Panc1 (cell line): ENCODE measurements at regions not wholly inside any gene's neighbourhood (a gene's known extent, or its start where the extent isn't known, plus 50 kb on each side); places are given as distances from the start of the nearest gene placed in this dataset.

Source experiments
- ATAC-seq: fragments of 200-7000 bp; cut with Tn5 transposase; 2 replicates; pipeline ENCODE4 v1.9.1; 2020; ENCODE audit warnings: mild to moderate bottlenecking, moderate library complexity
- BruUV-seq: library from RNA; stranded (reverse); fragments of 400-500 nt; replicated peaks from 2 replicates; lab custom pipeline; 2021; lab: Mats Ljungman, UMichigan
- CTCF ChIA-PET: fragments of 300-600 bp; sonication (Branson Sonifier 250); formaldehyde crosslinking; loops from one replicate; lab custom pipeline; 2022; ENCODE audit warnings: antibody characterized with exemption; lab: Charles Lee
- POLR2A ChIA-PET: fragments of 300-600 bp; sonication (Branson Sonifier 250); formaldehyde crosslinking; loops from one replicate; lab custom pipeline; 2022; ENCODE audit warnings: antibody characterized with exemption; lab: Charles Lee
- DNase-seq: peaks from one replicate; pipeline ENCODE4 v3.0.0-alpha.2; 2010; ENCODE audit warnings: low read depth, low spot score
- H3K27ac ChIP-seq: 2 replicates; pipeline ENCODE4 v1.5.1; 2011; ENCODE audit warnings: mild to moderate bottlenecking, low read length, inconsistent platforms
- H3K27me3 ChIP-seq: fragments of 200-500 bp; sonication (Bioruptor generic); 2 replicates; pipeline ENCODE4 v1.6.0; 2014; ENCODE audit warnings: low read length, inconsistent platforms; ENCODE audit not compliant: control insufficient read depth, insufficient read depth
- H3K36me3 ChIP-seq: fragments of 200-500 bp; sonication (Bioruptor generic); 2 replicates; pipeline ENCODE4 v1.5.1; 2014; ENCODE audit warnings: inconsistent platforms, mild to moderate bottlenecking, low read length, moderate library complexity; ENCODE audit not compliant: control insufficient read depth, insufficient read depth
- H3K4me1 ChIP-seq: 2 replicates; pipeline ENCODE4 v1.5.1; 2011; ENCODE audit warnings: inconsistent platforms, mild to moderate bottlenecking, low read length, moderate library complexity; ENCODE audit not compliant: control insufficient read depth, insufficient read depth
- H3K4me3 ChIP-seq, 2 experiments: 2 replicates each; pipeline ENCODE4 v1.5.1; 2011 to 2012; ENCODE audit warnings: low read depth in 2 of 2, low read length in 2 of 2, mild to moderate bottlenecking in 2 of 2, inconsistent platforms in 1 of 2, moderate library complexity in 1 of 2
- H3K9me3 ChIP-seq: fragments of 200-500 bp; sonication (Bioruptor generic); 2 replicates; pipeline ENCODE4 v1.5.1; 2014; ENCODE audit warnings: low read depth, mild to moderate bottlenecking, inconsistent platforms, low read length, moderate library complexity; ENCODE audit not compliant: control insufficient read depth, insufficient read depth
- POLR2AphosphoS5 ChIP-seq: IDR thresholded peaks from 2 replicates; pipeline ENCODE4 v1.6.1; 2012; ENCODE audit warnings: mild to moderate bottlenecking, low read depth, low read length, moderate library complexity
- SIN3A ChIP-seq: IDR thresholded peaks from 2 replicates; pipeline ENCODE4 v1.6.1; 2012; ENCODE audit warnings: low read depth, mild to moderate bottlenecking, low read length, moderate library complexity, borderline replicate concordance; ENCODE audit not compliant: insufficient read depth
- TCF7L2 ChIP-seq: IDR thresholded peaks from 2 replicates; pipeline ENCODE4 v1.6.1; 2011; ENCODE audit warnings: mild to moderate bottlenecking, low read depth, low read length, inconsistent platforms
- in situ Hi-C: cut with HindIII; loops from 2 replicates; pipeline ENCODE4 v1.10.0; 2016; ENCODE audit warnings: low sequenced_read_pairs, low pct_unique_long_range_greater_than_20kb
- intact Hi-C: fragments of 100-400 bp; cut with micrococcal nuclease; formaldehyde crosslinking; loops from one replicate; pipeline ENCODE4 v1.10.0; 2022; ENCODE audit not compliant: unreplicated experiment
- TF ChIP-seq, protein P1 (sequence below): fragments of 450-650 bp; IDR thresholded peaks from 2 replicates; pipeline ENCODE4 v1.5.1; 2017; ENCODE audit warnings: mild to moderate bottlenecking
- TF ChIP-seq, protein P2 (sequence below), 2 experiments: IDR thresholded peaks; 2 replicates each; pipeline ENCODE4 v1.6.1; 2011 to 2012; ENCODE audit warnings: low read depth in 2 of 2, control low read depth in 1 of 2, low read length in 1 of 2, mild to moderate bottlenecking in 1 of 2, moderate library complexity in 1 of 2; ENCODE audit not compliant: insufficient read depth in 1 of 2

DNA sequence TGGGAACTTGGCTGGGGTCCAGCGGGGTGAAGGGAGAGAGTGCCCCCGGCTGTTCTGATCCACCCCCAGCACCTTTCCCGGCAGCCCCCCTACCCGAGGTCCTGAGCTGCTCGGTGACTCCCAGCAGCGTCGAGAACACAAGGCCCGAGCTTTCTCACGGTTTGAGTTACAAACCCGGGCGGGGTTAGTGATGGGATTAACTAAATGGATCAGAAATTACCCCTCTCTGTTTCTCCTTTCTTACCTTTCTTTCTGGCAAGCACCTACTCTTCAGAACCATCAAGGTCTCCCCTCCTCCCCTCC is 139.4 kb upstream of the GPC1 start:
- ChIA-PET CTCF (no interaction called here), POLR2A (no interaction called here)
- H3K9me3 ChIP-seq, result no peaks in the 10 kb centered on the region
- H3K27ac ChIP-seq, result no peak overlapping the region
- H3K27me3 ChIP-seq, result no peaks in the 10 kb centered on the region
- no peaks in the 10 kb centered on the region for H3K36me3 ChIP-seq
- no peak for DNase-seq
- no TSS peak for BruUV-seq
- in situ Hi-C loops (no loop called here), intact Hi-C loops (no loop called here)
- TF ChIP-seq TCF7L2 (no peak), POLR2AphosphoS5 (no peak), SIN3A (no peak)
- TF ChIP-seq, protein P1, sequence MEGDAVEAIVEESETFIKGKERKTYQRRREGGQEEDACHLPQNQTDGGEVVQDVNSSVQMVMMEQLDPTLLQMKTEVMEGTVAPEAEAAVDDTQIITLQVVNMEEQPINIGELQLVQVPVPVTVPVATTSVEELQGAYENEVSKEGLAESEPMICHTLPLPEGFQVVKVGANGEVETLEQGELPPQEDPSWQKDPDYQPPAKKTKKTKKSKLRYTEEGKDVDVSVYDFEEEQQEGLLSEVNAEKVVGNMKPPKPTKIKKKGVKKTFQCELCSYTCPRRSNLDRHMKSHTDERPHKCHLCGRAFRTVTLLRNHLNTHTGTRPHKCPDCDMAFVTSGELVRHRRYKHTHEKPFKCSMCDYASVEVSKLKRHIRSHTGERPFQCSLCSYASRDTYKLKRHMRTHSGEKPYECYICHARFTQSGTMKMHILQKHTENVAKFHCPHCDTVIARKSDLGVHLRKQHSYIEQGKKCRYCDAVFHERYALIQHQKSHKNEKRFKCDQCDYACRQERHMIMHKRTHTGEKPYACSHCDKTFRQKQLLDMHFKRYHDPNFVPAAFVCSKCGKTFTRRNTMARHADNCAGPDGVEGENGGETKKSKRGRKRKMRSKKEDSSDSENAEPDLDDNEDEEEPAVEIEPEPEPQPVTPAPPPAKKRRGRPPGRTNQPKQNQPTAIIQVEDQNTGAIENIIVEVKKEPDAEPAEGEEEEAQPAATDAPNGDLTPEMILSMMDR, result no peak
- TF ChIP-seq, protein P2, sequence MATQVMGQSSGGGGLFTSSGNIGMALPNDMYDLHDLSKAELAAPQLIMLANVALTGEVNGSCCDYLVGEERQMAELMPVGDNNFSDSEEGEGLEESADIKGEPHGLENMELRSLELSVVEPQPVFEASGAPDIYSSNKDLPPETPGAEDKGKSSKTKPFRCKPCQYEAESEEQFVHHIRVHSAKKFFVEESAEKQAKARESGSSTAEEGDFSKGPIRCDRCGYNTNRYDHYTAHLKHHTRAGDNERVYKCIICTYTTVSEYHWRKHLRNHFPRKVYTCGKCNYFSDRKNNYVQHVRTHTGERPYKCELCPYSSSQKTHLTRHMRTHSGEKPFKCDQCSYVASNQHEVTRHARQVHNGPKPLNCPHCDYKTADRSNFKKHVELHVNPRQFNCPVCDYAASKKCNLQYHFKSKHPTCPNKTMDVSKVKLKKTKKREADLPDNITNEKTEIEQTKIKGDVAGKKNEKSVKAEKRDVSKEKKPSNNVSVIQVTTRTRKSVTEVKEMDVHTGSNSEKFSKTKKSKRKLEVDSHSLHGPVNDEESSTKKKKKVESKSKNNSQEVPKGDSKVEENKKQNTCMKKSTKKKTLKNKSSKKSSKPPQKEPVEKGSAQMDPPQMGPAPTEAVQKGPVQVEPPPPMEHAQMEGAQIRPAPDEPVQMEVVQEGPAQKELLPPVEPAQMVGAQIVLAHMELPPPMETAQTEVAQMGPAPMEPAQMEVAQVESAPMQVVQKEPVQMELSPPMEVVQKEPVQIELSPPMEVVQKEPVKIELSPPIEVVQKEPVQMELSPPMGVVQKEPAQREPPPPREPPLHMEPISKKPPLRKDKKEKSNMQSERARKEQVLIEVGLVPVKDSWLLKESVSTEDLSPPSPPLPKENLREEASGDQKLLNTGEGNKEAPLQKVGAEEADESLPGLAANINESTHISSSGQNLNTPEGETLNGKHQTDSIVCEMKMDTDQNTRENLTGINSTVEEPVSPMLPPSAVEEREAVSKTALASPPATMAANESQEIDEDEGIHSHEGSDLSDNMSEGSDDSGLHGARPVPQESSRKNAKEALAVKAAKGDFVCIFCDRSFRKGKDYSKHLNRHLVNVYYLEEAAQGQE (IDR thresholded peaks at IDR 0.05; ENCODE audit: insufficient read depth in 1 of 2, low read depth in 2 of 2, low read length in 1 of 2), result no peak
- H3K4me1 ChIP-seq, result no peaks in the 10 kb centered on the region
- no peak overlapping the region for H3K4me3 ChIP-seq
- ATAC-seq, result no peak

- DNase-seq, result no peak
- TF ChIP-seq, protein P1, result no peak
- TF ChIP-seq TCF7L2 (no peak), SIN3A (no peak), POLR2AphosphoS5 (no peak)
- TF ChIP-seq, protein P2 (IDR thresholded peaks at IDR 0.05; ENCODE audit: insufficient read depth in 1 of 2, low read depth in 2 of 2, low read length in 1 of 2), result no peak
- in situ Hi-C loops, result no loop called here
- Histone ChIP-seq H3K4me3 (no peak overlapping the region), H3K4me1 (no peaks in the 10 kb centered on the region), H3K27me3 (no peaks in the 10 kb centered on the region), H3K9me3 (no peaks in the 10 kb centered on the region), H3K27ac (no peak overlapping the region), H3K36me3 (no peaks in the 10 kb centered on the region)
- no TSS peak for BruUV-seq
- no peak for ATAC-seq
- ChIA-PET CTCF (no interaction called here), POLR2A (no interaction called here)
- intact Hi-C loops, result no loop called here
Observed at GRCh38 chr2:240296476-240297255, 138.8 kb upstream of the GPC1 start.
